ENCODE measurements at regions not wholly inside any gene's neighbourhood (a gene's known extent, or its start where the extent isn't known, plus 50 kb on each side); places are given as distances from the start of the nearest gene placed in this dataset.

- no peaks in the 10 kb centered on the region for H3K27me3 ChIP-seq (ENCODE audit: insufficient read depth, low read depth, low read length)
- TF ChIP-seq RAD21 (conservative IDR thresholded peaks at IDR 0.05) (no peak), CTCF (IDR thresholded peaks at IDR 0.05; ENCODE audit: poor library complexity, severe bottlenecking) (no peak), MXI1 (conservative IDR thresholded peaks at IDR 0.05; ENCODE audit: poor library complexity, severe bottlenecking) (no peak), TAF1 (IDR thresholded peaks at IDR 0.05; ENCODE audit: low read depth) (no peak), EZH2 (IDR thresholded peaks at IDR 0.05; ENCODE audit: borderline replicate concordance, insufficient read depth, low read length, poor library complexity, severe bottlenecking) (no peak), REST (IDR thresholded peaks at IDR 0.05; ENCODE audit: borderline replicate concordance) (no peak), POLR2AphosphoS5 (IDR thresholded peaks at IDR 0.05) (no peak), SMC3 (conservative IDR thresholded peaks at IDR 0.05; ENCODE audit: poor library complexity) (no peak), EP300 (conservative IDR thresholded peaks at IDR 0.05; ENCODE audit: poor library complexity, severe bottlenecking) (no peak)
- no peak overlapping the region for H3K27ac ChIP-seq (ENCODE audit: low read length)
- no peak overlapping the region for H3K4me3 ChIP-seq (ENCODE audit: low read length)
- H4K20me1 ChIP-seq (ENCODE audit: insufficient read depth) = no peaks in the 10 kb centered on the region
- no peaks in the 10 kb centered on the region for H3K36me3 ChIP-seq (ENCODE audit: insufficient read depth, low read length)
- H2AFZ ChIP-seq (ENCODE audit: low read depth, low read length) = no peak overlapping the region
- no peak overlapping the region for H3K4me2 ChIP-seq (ENCODE audit: low read length)
- H3K79me2 ChIP-seq (replicated peaks; ENCODE audit: insufficient read depth, low read length) = no peaks in the 10 kb centered on the region
- H3K9me2 ChIP-seq (ENCODE audit: insufficient read depth, low read length) = no peaks in the 10 kb centered on the region
- no peaks in the 10 kb centered on the region for H3K9me3 ChIP-seq (ENCODE audit: low read length)
- no peaks in the 10 kb centered on the region for H3F3A ChIP-seq (ENCODE audit: insufficient read depth, low read length, poor library complexity, severe bottlenecking)
- H3K9ac ChIP-seq (ENCODE audit: low read length) = no peak overlapping the region
These were observed 434.8 kb upstream of the IGFBP7 start for GRCh38 chr4:57544811-57545654.

- H3K4me2 ChIP-seq (ENCODE audit: low read length) = no peak overlapping the region
- no peaks in the 10 kb centered on the region for H4K20me1 ChIP-seq (ENCODE audit: insufficient read depth)
- H3K27ac ChIP-seq (ENCODE audit: low read length) = no peak overlapping the region
- H2AFZ ChIP-seq (ENCODE audit: low read depth, low read length) = no peak overlapping the region
- H3K27me3 ChIP-seq (ENCODE audit: insufficient read depth, low read depth, low read length) = no peaks in the 10 kb centered on the region
- no peaks in the 10 kb centered on the region for H3K36me3 ChIP-seq (ENCODE audit: insufficient read depth, low read length)
- H3K9me2 ChIP-seq (ENCODE audit: insufficient read depth, low read length) = no peaks in the 10 kb centered on the region
- no peaks in the 10 kb centered on the region for H3K9me3 ChIP-seq (ENCODE audit: low read length)
- H3K79me2 ChIP-seq (replicated peaks; ENCODE audit: insufficient read depth, low read length) = no peaks in the 10 kb centered on the region
- H3F3A ChIP-seq (ENCODE audit: insufficient read depth, low read length, poor library complexity, severe bottlenecking) = no peaks in the 10 kb centered on the region
- H3K9ac ChIP-seq (ENCODE audit: low read length) = no peak overlapping the region
- H3K4me3 ChIP-seq (ENCODE audit: low read length) = no peak overlapping the region
- no peak for TF ChIP-seq POLR2AphosphoS5 (IDR thresholded peaks at IDR 0.05)
- TF ChIP-seq MXI1 (conservative IDR thresholded peaks at IDR 0.05; ENCODE audit: poor library complexity, severe bottlenecking) = no peak
- no peak for TF ChIP-seq RAD21 (conservative IDR thresholded peaks at IDR 0.05)
- TF ChIP-seq CTCF (IDR thresholded peaks at IDR 0.05; ENCODE audit: poor library complexity, severe bottlenecking) = no peak
- no peak for TF ChIP-seq SMC3 (conservative IDR thresholded peaks at IDR 0.05; ENCODE audit: poor library complexity)
- no peak for TF ChIP-seq EP300 (conservative IDR thresholded peaks at IDR 0.05; ENCODE audit: poor library complexity, severe bottlenecking)
- TF ChIP-seq EZH2 (IDR thresholded peaks at IDR 0.05; ENCODE audit: borderline replicate concordance, insufficient read depth, low read length, poor library complexity, severe bottlenecking) = no peak
- no peak for TF ChIP-seq REST (IDR thresholded peaks at IDR 0.05; ENCODE audit: borderline replicate concordance)
- no peak for TF ChIP-seq TAF1 (IDR thresholded peaks at IDR 0.05; ENCODE audit: low read depth)
These were observed 394.8 kb upstream of the IGFBP7 start for GRCh38 chr4:57504797-57505530.
